ENCODE measurements at regions not wholly inside any gene's neighbourhood (a gene's known extent, or its start where the extent isn't known, plus 50 kb on each side); places are given as distances from the start of the nearest gene placed in this dataset.

DNA sequence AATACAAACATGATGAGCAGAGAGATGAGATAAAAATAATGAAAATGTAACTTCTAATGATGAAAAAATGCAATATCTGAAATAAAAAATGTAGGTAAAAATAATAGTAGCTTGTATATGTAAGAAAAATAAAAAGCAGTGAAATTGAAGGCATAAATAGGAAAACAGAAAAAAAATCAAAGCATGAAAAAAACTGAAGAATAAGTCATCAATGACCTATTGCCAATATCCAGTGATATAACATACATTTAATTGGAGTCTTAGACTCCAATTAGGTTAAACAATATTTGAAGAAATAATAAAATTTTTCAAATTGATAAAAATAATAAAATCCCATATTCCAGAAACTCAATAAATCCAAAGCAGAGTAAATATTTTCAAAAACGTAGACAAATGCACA lies 114.0 kb upstream of the HDGFL1 start (continued):
- TF ChIP-seq, protein P1, sequence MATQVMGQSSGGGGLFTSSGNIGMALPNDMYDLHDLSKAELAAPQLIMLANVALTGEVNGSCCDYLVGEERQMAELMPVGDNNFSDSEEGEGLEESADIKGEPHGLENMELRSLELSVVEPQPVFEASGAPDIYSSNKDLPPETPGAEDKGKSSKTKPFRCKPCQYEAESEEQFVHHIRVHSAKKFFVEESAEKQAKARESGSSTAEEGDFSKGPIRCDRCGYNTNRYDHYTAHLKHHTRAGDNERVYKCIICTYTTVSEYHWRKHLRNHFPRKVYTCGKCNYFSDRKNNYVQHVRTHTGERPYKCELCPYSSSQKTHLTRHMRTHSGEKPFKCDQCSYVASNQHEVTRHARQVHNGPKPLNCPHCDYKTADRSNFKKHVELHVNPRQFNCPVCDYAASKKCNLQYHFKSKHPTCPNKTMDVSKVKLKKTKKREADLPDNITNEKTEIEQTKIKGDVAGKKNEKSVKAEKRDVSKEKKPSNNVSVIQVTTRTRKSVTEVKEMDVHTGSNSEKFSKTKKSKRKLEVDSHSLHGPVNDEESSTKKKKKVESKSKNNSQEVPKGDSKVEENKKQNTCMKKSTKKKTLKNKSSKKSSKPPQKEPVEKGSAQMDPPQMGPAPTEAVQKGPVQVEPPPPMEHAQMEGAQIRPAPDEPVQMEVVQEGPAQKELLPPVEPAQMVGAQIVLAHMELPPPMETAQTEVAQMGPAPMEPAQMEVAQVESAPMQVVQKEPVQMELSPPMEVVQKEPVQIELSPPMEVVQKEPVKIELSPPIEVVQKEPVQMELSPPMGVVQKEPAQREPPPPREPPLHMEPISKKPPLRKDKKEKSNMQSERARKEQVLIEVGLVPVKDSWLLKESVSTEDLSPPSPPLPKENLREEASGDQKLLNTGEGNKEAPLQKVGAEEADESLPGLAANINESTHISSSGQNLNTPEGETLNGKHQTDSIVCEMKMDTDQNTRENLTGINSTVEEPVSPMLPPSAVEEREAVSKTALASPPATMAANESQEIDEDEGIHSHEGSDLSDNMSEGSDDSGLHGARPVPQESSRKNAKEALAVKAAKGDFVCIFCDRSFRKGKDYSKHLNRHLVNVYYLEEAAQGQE (IDR thresholded peaks at IDR 0.05; ENCODE audit: low read depth): no peak

DNA sequence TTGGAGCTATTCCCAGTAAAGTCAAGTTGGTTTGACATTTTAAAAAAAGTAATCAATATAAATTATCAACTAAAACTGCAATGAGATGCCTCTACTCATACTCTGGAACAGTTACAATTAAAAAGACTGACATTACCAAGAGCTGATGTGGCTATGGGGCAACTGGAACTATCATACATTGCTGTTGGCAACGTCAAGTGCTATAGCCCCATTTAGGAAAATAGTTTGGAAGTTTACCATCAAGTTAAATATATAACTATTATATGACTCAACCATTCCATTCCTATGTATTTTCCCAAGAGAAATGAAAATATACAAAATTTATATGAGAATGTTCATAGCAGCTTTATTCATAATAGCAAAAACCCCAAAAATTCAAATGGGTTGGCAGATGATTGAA lies 111.4 kb upstream of the HDGFL1 start:
- Histone ChIP-seq H3K9me2 (ENCODE audit: insufficient read depth) (no peaks in the 10 kb centered on the region), H3K4me1 (ENCODE audit: control insufficient read depth in 1 of 2, insufficient read depth in 2 of 2, low read length in 2 of 2) (no peaks in the 10 kb centered on the region), H3K9me3 (ENCODE audit: control insufficient read depth in 1 of 2, insufficient read depth in 1 of 2, low read depth in 1 of 2, low read length in 2 of 2) (no peaks in the 10 kb centered on the region), H3K9ac (ENCODE audit: low read length) (no peak overlapping the region), H3K36me3 (ENCODE audit: control insufficient read depth in 1 of 2, insufficient read depth in 2 of 2, low read length in 2 of 2) (no peaks in the 10 kb centered on the region), H3K79me2 (ENCODE audit: insufficient read depth, low read length) (no peaks in the 10 kb centered on the region), H3K27ac (ENCODE audit: low read depth, low read length) (no peak overlapping the region), H3K27me3 (ENCODE audit: insufficient read depth, low read length) (no peaks in the 10 kb centered on the region), H2AFZ (ENCODE audit: low read depth, low read length, poor library complexity, severe bottlenecking) (no peak overlapping the region), H4K20me1 (ENCODE audit: insufficient read depth) (no peaks in the 10 kb centered on the region), H3K4me3 (replicated peaks in 1 of 2; ENCODE audit: low read depth in 1 of 2, low read length in 2 of 2) (no peak overlapping the region), H3K4me2 (ENCODE audit: low read length) (no peak overlapping the region)
- no TSS peak for BruUV-seq (replicated peaks)
- ChIA-PET CTCF (no interaction called here), RAD21 (ENCODE audit: low non-redundant PET in 1 of 2, low total read pairs in 2 of 2, uncharacterized antibody in 2 of 2, unreplicated experiment in 2 of 2) (no interaction called here), POLR2A (no interaction called here)
- no peak for ATAC-seq
- DNase-seq (ENCODE audit: low read depth, low spot score): no peak
- TF ChIP-seq, protein P2, sequence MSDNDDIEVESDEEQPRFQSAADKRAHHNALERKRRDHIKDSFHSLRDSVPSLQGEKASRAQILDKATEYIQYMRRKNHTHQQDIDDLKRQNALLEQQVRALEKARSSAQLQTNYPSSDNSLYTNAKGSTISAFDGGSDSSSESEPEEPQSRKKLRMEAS (IDR thresholded peaks at IDR 0.05): no peak
- TF ChIP-seq ELF1 (IDR thresholded peaks at IDR 0.05; ENCODE audit: borderline replicate concordance, low read depth) (no peak), JUND (IDR thresholded peaks at IDR 0.05) (no peak), EZH2phosphoT487 (IDR thresholded peaks at IDR 0.05; ENCODE audit: borderline replicate concordance) (no peak), ZFX (IDR thresholded peaks at IDR 0.05) (no peak), YY1 (IDR thresholded peaks at IDR 0.05; ENCODE audit: extremely low read depth, insufficient replicate concordance, low read depth, low read length) (no peak), SIN3A (IDR thresholded peaks at IDR 0.05; ENCODE audit: low read depth) (no peak), POLR2AphosphoS5 (IDR thresholded peaks at IDR 0.05; ENCODE audit: low read depth, low read length) (no peak), EZH2 (IDR thresholded peaks at IDR 0.05) (no peak), SRF (IDR thresholded peaks at IDR 0.05; ENCODE audit: low read depth) (no peak), ZNF274 (IDR thresholded peaks at IDR 0.05; ENCODE audit: low read depth, low read length) (no peak)
- TF ChIP-seq, protein P3, sequence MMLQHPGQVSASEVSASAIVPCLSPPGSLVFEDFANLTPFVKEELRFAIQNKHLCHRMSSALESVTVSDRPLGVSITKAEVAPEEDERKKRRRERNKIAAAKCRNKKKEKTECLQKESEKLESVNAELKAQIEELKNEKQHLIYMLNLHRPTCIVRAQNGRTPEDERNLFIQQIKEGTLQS (IDR thresholded peaks at IDR 0.05): no peak
- TF ChIP-seq, protein P4, sequence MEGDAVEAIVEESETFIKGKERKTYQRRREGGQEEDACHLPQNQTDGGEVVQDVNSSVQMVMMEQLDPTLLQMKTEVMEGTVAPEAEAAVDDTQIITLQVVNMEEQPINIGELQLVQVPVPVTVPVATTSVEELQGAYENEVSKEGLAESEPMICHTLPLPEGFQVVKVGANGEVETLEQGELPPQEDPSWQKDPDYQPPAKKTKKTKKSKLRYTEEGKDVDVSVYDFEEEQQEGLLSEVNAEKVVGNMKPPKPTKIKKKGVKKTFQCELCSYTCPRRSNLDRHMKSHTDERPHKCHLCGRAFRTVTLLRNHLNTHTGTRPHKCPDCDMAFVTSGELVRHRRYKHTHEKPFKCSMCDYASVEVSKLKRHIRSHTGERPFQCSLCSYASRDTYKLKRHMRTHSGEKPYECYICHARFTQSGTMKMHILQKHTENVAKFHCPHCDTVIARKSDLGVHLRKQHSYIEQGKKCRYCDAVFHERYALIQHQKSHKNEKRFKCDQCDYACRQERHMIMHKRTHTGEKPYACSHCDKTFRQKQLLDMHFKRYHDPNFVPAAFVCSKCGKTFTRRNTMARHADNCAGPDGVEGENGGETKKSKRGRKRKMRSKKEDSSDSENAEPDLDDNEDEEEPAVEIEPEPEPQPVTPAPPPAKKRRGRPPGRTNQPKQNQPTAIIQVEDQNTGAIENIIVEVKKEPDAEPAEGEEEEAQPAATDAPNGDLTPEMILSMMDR (IDR thresholded peaks at IDR 0.05 in 2 of 3, conservative IDR thresholded peaks at IDR 0.05 in 1 of 3; ENCODE audit: borderline replicate concordance in 1 of 3, insufficient read depth in 1 of 3, low read depth in 2 of 3, low read length in 2 of 3): no peak
- intact Hi-C loops (cut with micrococcal nuclease): no loop called here

All from HCT116 (cell line).